Hepatocyte (in vitro differentiated cells): ENCODE measurements at regions not wholly inside any gene's neighbourhood (a gene's known extent, or its start where the extent isn't known, plus 50 kb on each side); places are given as distances from the start of the nearest gene placed in this dataset.
"Not testable (repeated sequence)": the region's sequence is repeated elsewhere in the genome, so short reads cannot be mapped to it uniquely, and the experiment has no call there.

Experiments
- DNase-seq: peaks from one replicate; pipeline ENCODE4 v3.0.0-alpha.2; 2016; ENCODE audit warnings: low spot score
- H2AFZ ChIP-seq: fragments of 200-600 bp; sonication (generic); 2 replicates; pipeline ENCODE4 v1.6.0; 2016; ENCODE audit warnings: antibody characterized with exemption, mild to moderate bottlenecking
- H3K27ac ChIP-seq: fragments of 200-600 bp; sonication (generic); 2 replicates; pipeline ENCODE4 v1.5.1; 2016; ENCODE audit warnings: mild to moderate bottlenecking
- H3K27me3 ChIP-seq: fragments of 200-600 bp; sonication (generic); 2 replicates; pipeline ENCODE4 v1.6.1; 2016
- H3K36me3 ChIP-seq: fragments of 200-600 bp; sonication (generic); replicated peaks from 2 replicates; pipeline ENCODE4 v1.5.1; 2016; ENCODE audit warnings: low read depth; ENCODE audit not compliant: insufficient read depth
- H3K4me1 ChIP-seq: fragments of 200-600 bp; sonication (generic); 2 replicates; pipeline ENCODE4 v1.5.1; 2016; ENCODE audit warnings: mild to moderate bottlenecking, moderate library complexity; ENCODE audit not compliant: insufficient read depth
- H3K4me2 ChIP-seq: fragments of 200-600 bp; sonication (generic); 2 replicates; pipeline ENCODE4 v1.6.0; 2016
- H3K4me3 ChIP-seq: fragments of 200-600 bp; sonication (generic); 2 replicates; pipeline ENCODE4 v1.5.1; 2016; ENCODE audit warnings: mild to moderate bottlenecking
- H3K79me2 ChIP-seq: fragments of 200-600 bp; sonication (generic); 2 replicates; pipeline ENCODE4 v1.6.0; 2017; ENCODE audit warnings: mild to moderate bottlenecking
- H3K9me2 ChIP-seq: fragments of 200-600 bp; sonication (generic); replicated peaks from 2 replicates; pipeline ENCODE4 v1.6.0; 2017; ENCODE audit warnings: mild to moderate bottlenecking; ENCODE audit not compliant: insufficient read depth
- H3K9me3 ChIP-seq: fragments of 200-600 bp; sonication (generic); 2 replicates; pipeline ENCODE4 v1.5.1; 2016; ENCODE audit warnings: low read depth, mild to moderate bottlenecking
- H4K20me1 ChIP-seq: fragments of 200-600 bp; sonication (generic); 2 replicates; pipeline ENCODE4 v1.6.0; 2016; ENCODE audit warnings: mild to moderate bottlenecking; ENCODE audit not compliant: insufficient read depth, poor library complexity, severe bottlenecking
- EZH2 ChIP-seq: fragments of 200-600 bp; sonication (generic); IDR thresholded peaks from 2 replicates; pipeline ENCODE4 v1.6.1; 2016; ENCODE audit warnings: antibody characterized with exemption, mild to moderate bottlenecking, borderline replicate concordance
- EZH2phosphoT487 ChIP-seq: fragments of 200-600 bp; sonication (generic); IDR thresholded peaks from one replicate; pipeline ENCODE4 v1.6.1; 2018; ENCODE audit warnings: antibody characterized with exemption, mild to moderate bottlenecking, low read depth, moderate library complexity; ENCODE audit not compliant: unreplicated experiment, severe bottlenecking
- WGBS: methylation state at CpG from one replicate; pipeline ENCODE4 v1.1.6; 2016; ENCODE audit warnings: low lambda C conversion rate; ENCODE audit errors: missing lambda C conversion rate; 5-methylcytosine and 5-hydroxymethylcytosine counted together
- TF ChIP-seq, protein P1 (sequence below): fragments of 200-600 bp; sonication (generic); IDR thresholded peaks from 2 replicates; pipeline ENCODE4 v1.5.1; 2016; ENCODE audit warnings: antibody characterized with exemption, mild to moderate bottlenecking; ENCODE audit not compliant: poor library complexity

DNA sequence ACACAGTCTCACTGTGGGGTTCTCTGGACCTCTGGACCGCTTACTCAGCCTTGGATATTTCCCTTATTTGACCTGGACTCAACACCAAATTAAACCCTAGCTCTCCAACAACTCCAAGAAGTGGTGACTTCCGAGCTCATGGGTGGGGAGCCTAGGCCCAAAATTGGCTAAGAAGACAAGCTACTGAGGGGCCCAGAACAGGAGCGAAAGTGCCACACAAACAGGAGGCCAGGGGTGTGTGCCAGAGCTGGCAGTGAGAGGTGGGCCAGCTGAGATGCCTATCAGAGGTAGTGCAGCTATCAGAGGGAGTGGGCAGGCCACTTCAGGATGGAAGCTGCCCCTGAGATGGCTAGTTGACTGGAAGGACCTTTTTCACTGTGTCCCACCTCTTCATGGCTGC, 151.1 kb upstream of the PRR20G start:
- Histone ChIP-seq H3K4me1 (no peaks in the 10 kb centered on the region), H3K9me3 (no peaks in the 10 kb centered on the region), H2AFZ (no peak overlapping the region), H4K20me1 (no peaks in the 10 kb centered on the region), H3K4me3 (no peak overlapping the region), H3K36me3 (no peaks in the 10 kb centered on the region), H3K27me3 (peaks cover 8% of the 10 kb centered on the region), H3K4me2 (no peak overlapping the region), H3K9me2 (no peaks in the 10 kb centered on the region), H3K27ac (no peak overlapping the region), H3K79me2 (no peaks in the 10 kb centered on the region)
- no peak for DNase-seq
- 95% methylated on average over 3 of the region's 3 CpGs for WGBS
- no peak for TF ChIP-seq EZH2phosphoT487
- TF ChIP-seq, protein P1, sequence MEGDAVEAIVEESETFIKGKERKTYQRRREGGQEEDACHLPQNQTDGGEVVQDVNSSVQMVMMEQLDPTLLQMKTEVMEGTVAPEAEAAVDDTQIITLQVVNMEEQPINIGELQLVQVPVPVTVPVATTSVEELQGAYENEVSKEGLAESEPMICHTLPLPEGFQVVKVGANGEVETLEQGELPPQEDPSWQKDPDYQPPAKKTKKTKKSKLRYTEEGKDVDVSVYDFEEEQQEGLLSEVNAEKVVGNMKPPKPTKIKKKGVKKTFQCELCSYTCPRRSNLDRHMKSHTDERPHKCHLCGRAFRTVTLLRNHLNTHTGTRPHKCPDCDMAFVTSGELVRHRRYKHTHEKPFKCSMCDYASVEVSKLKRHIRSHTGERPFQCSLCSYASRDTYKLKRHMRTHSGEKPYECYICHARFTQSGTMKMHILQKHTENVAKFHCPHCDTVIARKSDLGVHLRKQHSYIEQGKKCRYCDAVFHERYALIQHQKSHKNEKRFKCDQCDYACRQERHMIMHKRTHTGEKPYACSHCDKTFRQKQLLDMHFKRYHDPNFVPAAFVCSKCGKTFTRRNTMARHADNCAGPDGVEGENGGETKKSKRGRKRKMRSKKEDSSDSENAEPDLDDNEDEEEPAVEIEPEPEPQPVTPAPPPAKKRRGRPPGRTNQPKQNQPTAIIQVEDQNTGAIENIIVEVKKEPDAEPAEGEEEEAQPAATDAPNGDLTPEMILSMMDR = no peak
- no peak for TF ChIP-seq EZH2

DNA sequence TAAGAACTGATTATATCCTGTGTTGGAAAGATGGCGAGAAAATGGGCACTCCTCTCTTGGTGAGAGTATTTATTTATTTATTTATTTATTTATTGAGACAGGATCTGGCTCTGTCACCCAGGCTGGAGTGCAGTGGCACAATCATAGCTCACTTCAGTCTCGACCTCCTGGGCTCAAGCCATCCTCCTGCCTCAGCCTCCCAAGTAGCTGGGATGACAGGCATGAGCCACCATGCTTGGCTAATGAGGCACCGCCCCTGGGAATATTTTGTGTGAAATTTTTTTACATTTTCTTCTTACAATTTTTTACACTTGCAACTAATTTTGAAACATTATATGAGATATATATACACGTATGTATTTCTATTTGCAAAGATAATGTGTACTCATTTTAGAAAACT, 150.5 kb upstream of the PRR20G start:
- H3K4me3 ChIP-seq = no peak overlapping the region
- H3K36me3 ChIP-seq = no peaks in the 10 kb centered on the region
- no peak overlapping the region for H2AFZ ChIP-seq
- DNase-seq = no peak
- H3K27me3 ChIP-seq = peaks cover 8% of the 10 kb centered on the region
- H3K4me1 ChIP-seq = no peaks in the 10 kb centered on the region
- H3K9me2 ChIP-seq = no peaks in the 10 kb centered on the region
- H3K4me2 ChIP-seq = no peak overlapping the region
- no peaks in the 10 kb centered on the region for H4K20me1 ChIP-seq
- H3K79me2 ChIP-seq = no peaks in the 10 kb centered on the region
- 94% methylated on average over 4 of the region's 4 CpGs for WGBS
- no peak overlapping the region for H3K27ac ChIP-seq
- no peaks in the 10 kb centered on the region for H3K9me3 ChIP-seq
- TF ChIP-seq EZH2 (no peak), EZH2phosphoT487 (no peak)
- TF ChIP-seq, protein P1 = no peak

DNA sequence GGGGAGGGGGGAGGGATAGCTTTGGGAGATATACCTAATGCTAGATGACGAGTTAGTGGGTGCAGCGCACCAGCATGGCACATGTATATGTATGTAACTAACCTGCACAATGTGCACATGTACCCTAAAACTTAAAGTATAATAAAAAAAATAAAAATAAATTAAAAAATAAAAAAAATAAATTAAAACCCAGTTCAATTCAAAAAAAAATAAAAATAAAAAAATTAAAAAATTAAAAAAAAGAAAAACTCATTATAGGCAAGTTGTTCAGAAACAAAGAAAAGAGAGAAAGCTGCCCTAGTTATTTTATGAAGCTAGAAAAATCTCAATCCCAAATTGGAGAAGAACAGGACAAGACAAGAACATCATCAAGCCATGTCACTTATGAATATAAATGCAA, 147.5 kb upstream of the PRR20G start:
- not testable (repeated sequence) for H4K20me1 ChIP-seq, H3K4me1 ChIP-seq, H2AFZ ChIP-seq, H3K36me3 ChIP-seq, H3K9me3 ChIP-seq, H3K79me2 ChIP-seq, H3K27me3 ChIP-seq, H3K4me2 ChIP-seq, H3K4me3 ChIP-seq, H3K9me2 ChIP-seq, DNase-seq, H3K27ac ChIP-seq
- no CpG with 5 or more reads among the region's 2 CpGs for WGBS

DNA sequence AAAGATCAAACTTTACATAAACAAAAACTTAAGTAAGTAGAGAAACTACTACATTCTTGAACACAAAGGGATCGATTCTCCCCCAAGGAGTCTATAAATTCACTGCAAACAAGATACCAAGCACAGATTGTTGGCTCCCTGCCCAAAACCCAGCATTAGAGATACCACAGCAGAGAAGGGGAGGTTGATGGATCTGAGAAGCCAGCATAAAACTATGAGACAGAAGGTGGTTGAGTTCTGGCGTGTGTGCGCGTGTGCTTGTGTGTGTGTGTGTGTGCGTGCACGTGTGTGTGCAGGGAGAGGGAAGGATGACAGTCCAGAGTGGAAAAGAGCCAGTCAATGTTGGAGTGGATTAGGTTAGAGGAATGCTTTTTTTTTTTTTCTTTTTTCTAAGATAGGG, 143.2 kb upstream of the PRR20G start:
- DNase-seq = no peak

More for the DNA sequence above, 143.2 kb upstream of the PRR20G start:
- TF ChIP-seq EZH2phosphoT487 (no peak), EZH2 (no peak)
- TF ChIP-seq, protein P1 = no peak
- Histone ChIP-seq H3K9me2 (no peaks in the 10 kb centered on the region), H3K4me2 (no peak overlapping the region), H2AFZ (no peak overlapping the region), H3K79me2 (no peaks in the 10 kb centered on the region), H4K20me1 (no peaks in the 10 kb centered on the region), H3K27me3 (peaks cover 13% of the 10 kb centered on the region), H3K36me3 (no peaks in the 10 kb centered on the region), H3K9me3 (no peaks in the 10 kb centered on the region), H3K4me3 (no peak overlapping the region), H3K27ac (no peak overlapping the region), H3K4me1 (no peaks in the 10 kb centered on the region)
- 76% methylated on average over 6 of the region's 6 CpGs for WGBS
